ENCODE measurements at regions not wholly inside any gene's neighbourhood (a gene's known extent, or its start where the extent isn't known, plus 50 kb on each side); places are given as distances from the start of the nearest gene placed in this dataset.

DNA sequence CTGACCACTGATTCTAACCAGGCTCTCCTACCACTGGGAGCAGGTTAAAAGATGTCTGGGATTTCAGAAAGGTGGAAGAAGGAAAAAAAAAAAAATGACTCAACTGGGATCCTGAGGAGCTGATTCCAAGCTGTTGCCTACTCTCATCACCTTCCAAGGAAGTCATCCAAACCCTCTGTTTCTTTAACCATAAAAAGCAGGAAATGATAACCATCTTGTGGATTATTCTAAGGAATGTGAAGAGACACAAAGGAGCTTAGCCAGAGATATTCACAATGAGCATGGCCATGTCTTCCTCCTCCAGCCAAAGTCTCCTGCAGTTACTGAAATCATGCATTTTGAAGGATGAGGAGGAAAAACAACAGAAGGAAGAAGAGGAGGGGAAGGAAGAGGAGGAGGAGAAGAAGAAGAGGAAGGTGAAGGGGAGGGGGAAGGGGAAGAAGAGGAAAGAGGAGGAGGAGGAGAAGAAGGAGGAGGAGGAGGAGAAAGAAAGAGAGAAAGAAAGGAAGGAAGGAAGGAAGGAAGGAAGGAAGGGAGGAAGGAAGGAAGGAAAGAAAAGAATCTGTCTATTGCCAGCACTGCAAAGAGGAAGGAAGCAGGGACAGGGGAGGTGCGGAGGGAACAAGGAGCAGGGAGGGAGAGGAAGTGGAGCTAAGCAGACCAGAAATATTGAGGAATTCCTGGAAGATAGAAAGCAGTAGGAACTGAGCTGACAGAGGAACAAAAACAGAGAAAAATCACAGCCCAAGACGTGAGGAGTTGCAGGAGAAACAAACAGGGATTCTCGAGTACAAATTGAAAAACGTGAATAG, 229.2 kb downstream of the UACA start:
- TF ChIP-seq, protein P1, sequence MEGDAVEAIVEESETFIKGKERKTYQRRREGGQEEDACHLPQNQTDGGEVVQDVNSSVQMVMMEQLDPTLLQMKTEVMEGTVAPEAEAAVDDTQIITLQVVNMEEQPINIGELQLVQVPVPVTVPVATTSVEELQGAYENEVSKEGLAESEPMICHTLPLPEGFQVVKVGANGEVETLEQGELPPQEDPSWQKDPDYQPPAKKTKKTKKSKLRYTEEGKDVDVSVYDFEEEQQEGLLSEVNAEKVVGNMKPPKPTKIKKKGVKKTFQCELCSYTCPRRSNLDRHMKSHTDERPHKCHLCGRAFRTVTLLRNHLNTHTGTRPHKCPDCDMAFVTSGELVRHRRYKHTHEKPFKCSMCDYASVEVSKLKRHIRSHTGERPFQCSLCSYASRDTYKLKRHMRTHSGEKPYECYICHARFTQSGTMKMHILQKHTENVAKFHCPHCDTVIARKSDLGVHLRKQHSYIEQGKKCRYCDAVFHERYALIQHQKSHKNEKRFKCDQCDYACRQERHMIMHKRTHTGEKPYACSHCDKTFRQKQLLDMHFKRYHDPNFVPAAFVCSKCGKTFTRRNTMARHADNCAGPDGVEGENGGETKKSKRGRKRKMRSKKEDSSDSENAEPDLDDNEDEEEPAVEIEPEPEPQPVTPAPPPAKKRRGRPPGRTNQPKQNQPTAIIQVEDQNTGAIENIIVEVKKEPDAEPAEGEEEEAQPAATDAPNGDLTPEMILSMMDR (IDR thresholded peaks at IDR 0.05): no peak
- TF ChIP-seq POLR2A (IDR thresholded peaks at IDR 0.05; ENCODE audit: low read depth): no peak
